GM18508 (cell line): ENCODE measurements at regions not wholly inside any gene's neighbourhood (a gene's known extent, or its start where the extent isn't known, plus 50 kb on each side); places are given as distances from the start of the nearest gene placed in this dataset.
"Not testable (repeated sequence)": the region's sequence is repeated elsewhere in the genome, so short reads cannot be mapped to it uniquely, and the experiment has no call there.

Source experiments
- ATAC-seq: cut with Tn5 transposase; IDR thresholded peaks from one replicate; pipeline ENCODE4 v1.9.1; 2021; ENCODE audit warnings: moderate number of reproducible peaks; ENCODE audit not compliant: insufficient read depth, unreplicated experiment

DNA sequence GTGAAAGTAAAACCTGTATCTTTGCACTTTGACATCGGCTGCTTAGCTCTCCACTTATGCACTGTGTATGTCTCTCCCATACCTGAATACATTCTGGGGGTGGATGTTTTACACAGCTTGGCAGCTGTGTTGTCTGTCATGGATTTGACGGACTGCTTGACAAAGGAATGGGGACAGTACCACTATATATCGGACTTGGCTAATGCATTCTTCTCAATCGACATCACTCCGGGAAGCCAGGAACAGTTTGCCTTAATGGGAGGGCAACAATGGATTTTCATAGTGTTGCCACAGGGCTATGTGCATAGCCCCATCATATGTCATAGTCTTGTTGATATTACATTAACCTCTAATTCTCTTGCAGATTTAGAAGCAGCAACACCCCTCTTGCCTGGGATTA is 1008.3 kb downstream of the DNAH5 start:
- no peak for ATAC-seq

DNA sequence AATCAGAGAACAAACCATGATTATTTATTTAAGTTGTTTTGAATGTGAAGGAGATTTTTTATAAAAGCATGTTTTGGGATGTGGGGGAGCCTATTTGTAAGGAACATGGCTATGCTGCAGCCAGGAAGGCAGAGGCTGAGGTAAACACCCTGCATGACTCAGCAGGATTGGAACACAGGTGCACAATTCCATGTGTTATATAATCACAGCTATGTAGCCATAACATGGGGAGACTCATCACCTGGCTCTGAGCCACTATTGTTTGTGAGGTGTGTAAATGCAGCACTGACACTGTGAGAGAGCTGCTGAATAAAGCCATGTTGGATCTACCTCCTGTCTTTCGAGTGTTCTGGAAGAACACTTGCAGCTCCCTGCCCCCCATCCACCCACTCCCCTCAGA is 1009.8 kb downstream of the DNAH5 start:
- ATAC-seq = no peak

GRCh38 chr5:12920527-12920926 is 1016.3 kb upstream of the CTNND2 start:
- no peak for ATAC-seq

DNA sequence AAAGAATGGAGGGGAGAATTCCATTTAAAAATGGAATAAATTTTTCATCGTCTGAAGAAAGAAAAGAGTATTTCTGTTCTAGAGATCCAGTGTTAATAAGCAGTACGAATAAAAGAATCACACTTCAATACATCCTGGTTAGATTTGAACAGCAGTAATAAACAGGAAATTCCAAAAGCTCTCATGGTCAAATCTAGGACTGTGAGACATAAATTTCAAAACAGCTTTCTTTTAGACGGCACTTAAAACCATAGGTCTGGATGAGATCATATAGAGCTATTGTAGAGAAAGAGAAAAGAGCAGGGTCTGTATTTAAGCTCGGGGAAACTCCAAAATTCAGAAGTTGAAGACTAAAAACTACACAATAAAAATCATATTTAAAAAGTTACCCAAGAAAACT is 1006.9 kb upstream of the CTNND2 start:
- ATAC-seq = no peak

- no peak for ATAC-seq
These were observed 1006.4 kb upstream of the CTNND2 start for GRCh38 chr5:12910641-12911040.

- ATAC-seq = no peak
These were observed 998.4 kb upstream of the CTNND2 start for GRCh38 chr5:12902611-12903010.

- no peak for ATAC-seq
These were observed 997.5 kb upstream of the CTNND2 start for GRCh38 chr5:12901696-12902095.

- ATAC-seq = no peak
These were observed 991.8 kb upstream of the CTNND2 start for GRCh38 chr5:12896086-12896485.

DNA sequence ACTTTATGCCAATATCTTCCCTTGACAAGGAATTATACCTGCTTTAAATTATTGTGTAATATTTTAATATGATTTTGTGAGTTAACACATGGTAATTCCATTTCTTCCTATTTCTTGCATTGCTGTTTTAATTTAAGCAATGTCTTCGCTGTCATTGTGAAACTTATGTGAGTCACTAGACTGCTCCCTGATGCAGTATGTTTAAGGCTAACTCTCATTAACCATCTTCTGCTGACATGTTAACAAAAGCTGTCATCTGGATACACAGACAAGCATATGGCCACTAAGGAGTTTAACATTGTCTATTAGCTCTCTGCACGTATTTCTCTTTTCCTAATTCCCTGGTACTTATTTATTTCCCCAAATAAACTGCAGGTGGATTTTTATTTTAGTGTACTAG is 980.8 kb upstream of the CTNND2 start:
- no peak for ATAC-seq

GRCh38 chr5:12883395-12883794 is 979.1 kb upstream of the CTNND2 start:
- no peak for ATAC-seq

DNA sequence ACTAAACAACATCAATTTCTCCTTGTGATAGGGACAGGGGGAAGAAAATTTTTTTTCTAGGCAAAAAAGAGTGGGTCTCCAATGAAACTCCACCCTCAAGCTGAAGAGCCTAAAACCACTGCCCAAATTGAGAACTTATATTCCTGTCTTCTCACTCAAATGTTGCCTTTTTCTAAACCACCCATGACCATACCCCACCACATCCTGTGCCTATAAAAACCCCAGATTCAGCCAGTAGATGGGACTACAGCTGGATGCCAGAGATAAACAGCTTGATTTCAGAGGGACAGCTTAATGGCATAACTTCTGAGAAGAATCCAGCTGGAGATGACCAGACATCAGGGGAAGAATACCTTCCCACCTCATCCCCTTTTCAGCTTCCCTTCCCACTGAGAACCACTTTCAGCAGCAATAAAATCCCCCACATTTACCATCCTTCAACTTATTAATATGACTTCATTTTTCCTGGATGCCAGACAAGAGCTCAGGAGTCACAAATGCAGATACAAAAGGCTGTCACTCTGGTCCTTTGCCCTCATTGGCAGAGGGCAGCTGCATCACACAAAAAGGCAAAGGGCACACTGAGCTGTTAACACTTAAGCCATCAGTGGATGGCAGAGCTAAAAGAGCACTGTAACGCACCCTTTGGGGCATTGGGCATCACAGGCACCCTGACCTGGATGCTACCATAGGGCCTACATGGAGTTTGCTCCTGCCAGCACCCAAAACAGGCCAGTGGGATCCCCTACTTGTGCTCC is 972.5 kb upstream of the CTNND2 start:
- ATAC-seq = no peak

DNA sequence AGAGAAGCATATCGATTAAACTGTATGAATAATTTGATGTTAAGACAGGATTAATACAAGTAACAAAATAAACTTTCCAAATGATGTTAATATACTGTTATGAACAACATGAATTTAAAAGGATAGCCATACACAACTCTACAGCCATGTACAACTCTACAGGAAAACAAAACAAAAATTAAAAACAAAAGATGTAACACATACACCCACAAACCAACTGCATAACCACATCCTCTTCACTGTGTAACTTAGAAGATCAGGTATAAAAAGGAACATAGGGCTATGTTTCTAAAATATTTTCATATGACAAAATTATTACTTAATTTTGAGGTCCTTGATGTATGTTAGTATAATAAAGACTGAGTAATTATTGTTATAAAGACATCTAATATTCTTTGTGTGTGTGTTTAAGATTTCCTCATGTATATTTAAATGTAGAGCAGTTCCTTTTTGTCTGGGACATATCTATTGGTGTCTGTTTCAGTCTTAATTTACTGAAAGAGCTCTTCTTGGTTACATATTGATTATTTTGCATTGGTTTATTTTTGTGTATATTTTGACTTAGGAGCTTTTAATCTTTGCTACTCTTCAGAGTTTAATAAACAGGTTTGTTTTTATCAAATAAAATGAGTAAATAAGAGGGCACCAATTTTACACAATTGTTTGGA is 966.8 kb upstream of the CTNND2 start:
- ATAC-seq = no peak

- ATAC-seq = no peak
These were observed 961.3 kb upstream of the CTNND2 start for GRCh38 chr5:12865529-12865928.

DNA sequence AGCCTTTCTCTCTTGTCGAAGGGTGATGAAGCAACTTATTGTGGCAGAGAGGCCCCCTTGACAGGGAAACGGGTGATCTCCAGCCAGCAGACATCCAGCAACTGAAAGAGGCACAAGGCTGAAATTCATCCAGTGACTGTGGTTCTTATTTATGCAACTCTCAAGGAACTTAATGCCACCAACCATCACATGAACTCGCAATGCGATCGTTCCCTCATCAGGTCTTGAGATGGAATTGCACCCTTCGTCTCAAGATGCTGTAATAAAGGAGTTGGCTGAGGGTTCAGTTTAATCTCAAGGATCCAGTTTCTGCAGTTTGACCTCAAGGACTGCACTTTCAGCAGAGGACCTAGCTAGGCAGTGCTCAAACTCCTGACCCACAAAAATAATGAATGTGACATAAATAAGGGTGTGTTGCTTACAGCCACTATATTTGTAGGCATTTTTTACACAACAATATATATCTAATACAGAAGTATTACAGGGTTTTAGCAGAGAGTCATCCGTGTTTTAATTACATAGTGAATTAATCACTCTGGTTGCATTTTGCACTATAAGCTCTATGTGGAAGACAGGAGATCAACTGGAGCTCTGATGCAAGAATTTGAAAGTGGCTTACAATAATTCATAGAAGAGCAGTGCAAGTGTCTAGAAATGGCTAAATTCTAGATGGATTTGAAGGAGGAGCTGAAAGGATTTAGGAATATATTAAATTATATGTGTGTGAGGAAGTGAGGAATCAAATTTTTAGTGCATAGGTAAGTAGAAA is 957.8 kb upstream of the CTNND2 start:
- ATAC-seq = no peak

DNA sequence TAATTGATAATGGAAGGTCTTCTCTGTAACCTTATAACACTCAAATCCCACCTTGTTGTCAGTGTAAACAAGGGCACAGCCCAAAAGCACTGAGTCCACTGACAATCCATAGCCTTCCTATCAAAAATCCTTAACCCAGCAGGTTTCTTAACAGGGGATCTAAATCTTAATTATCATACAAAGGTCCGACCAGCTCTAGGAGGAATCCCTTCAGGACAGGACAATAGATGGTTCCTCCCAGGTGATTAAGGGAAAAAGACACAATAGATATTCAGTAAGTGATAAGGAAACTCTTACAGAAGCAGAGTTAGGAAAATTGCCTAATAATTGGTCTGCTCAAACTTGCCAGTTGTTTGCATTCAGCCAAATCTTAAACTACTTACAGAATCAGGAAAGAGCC is 951.9 kb upstream of the CTNND2 start:
- not testable (repeated sequence) for ATAC-seq

GRCh38 chr5:12854386-12854785 is 950.1 kb upstream of the CTNND2 start:
- ATAC-seq = no peak

DNA sequence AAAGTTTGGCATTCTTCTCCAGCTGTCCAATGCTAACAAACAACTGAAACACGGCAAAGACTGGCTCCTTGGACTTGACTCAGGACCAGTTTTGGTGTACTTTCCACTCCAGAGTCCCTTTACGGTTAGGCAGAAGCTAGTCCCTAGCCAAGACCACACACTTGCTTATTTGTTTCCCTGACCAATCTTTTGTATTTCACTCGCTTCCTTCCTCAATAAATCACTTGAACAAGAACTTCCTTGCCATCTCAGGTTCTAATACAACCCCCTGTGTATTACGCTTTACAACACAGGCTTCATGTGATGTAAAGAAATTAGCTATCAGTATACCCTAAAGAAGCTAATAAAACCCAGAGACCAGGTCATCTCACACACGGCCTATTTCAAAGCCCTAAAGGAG is 947.5 kb upstream of the CTNND2 start:
- ATAC-seq = no peak

GRCh38 chr5:12848709-12849108 is 944.5 kb upstream of the CTNND2 start:
- no peak for ATAC-seq

- no peak for ATAC-seq
These were observed 941.4 kb upstream of the CTNND2 start for GRCh38 chr5:12845549-12846159.

DNA sequence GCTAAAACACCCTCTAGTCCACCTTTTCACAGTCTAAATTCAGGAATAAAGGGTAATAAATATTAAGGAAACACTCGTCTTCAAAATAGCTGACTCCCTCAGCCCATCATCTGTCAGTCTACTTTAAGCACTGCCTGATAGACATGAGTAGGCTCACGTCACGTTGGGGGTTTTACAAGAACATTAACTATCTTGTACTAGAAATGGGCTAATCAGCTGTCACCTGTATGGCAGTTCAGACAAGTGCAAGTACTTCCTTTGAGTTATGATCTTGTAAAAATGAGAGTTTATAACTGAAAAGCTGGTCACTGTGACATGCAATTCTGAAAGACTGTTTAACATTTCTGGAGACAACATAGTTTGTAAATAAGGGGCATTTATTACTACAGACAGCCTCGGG is 936.7 kb upstream of the CTNND2 start:
- ATAC-seq = no peak

- ATAC-seq = no peak
These were observed 933.3 kb upstream of the CTNND2 start for GRCh38 chr5:12837592-12837991.
